BJ (cell line): ENCODE measurements at regions not wholly inside any gene's neighbourhood (a gene's known extent, or its start where the extent isn't known, plus 50 kb on each side); places are given as distances from the start of the nearest gene placed in this dataset.
"Not testable (repeated sequence)": the region's sequence is repeated elsewhere in the genome, so short reads cannot be mapped to it uniquely, and the experiment has no call there.

Source experiments
- CTCF ChIA-PET: fragments of 350-600 bp; formaldehyde crosslinking; extraction: SDS; loops from one replicate; lab custom pipeline; 2021; ENCODE audit warnings: antibody characterized with exemption, inconsistent platforms; lab: Yijun Ruan, JAX
- POLR2A ChIA-PET: fragments of 300-600 bp; sonication (Branson Sonifier 250); formaldehyde crosslinking; extraction: SDS; loops from one replicate; lab custom pipeline; 2021; ENCODE audit warnings: antibody characterized with exemption; lab: Charles Lee
- DNase-seq: peaks from one replicate; pipeline ENCODE4 v3.0.0-alpha.2; 2011; ENCODE audit warnings: low read depth
- H3K27me3 ChIP-seq: 2 replicates; pipeline ENCODE4 v1.6.0; 2011; ENCODE audit warnings: low read length; ENCODE audit not compliant: control insufficient read depth, insufficient read depth
- H3K36me3 ChIP-seq: 2 replicates; pipeline ENCODE4 v1.5.1; 2011; ENCODE audit warnings: low read length; ENCODE audit not compliant: control insufficient read depth, insufficient read depth
- H3K4me3 ChIP-seq: 2 replicates; pipeline ENCODE4 v1.5.1; 2011; ENCODE audit warnings: low read depth, mild to moderate bottlenecking, control low read depth, low read length
- CTCF ChIP-seq: IDR thresholded peaks from 2 replicates; pipeline ENCODE4 v1.5.1; 2011; ENCODE audit warnings: low read depth, mild to moderate bottlenecking, control low read depth, inconsistent platforms, low read length, moderate library complexity; ENCODE audit not compliant: insufficient read depth

GRCh38 chr11:96483374-96483955 lies 93.7 kb downstream of the JRKL start:
- CTCF ChIA-PET = interaction anchor here (0.6 to 2.2 kb wide), 2 partner anchors 19 to 867 kb away, joined by 3 to 8 read pairs; no protein-coding TSS in a partner anchor
- no peaks in the 10 kb centered on the region for H3K36me3 ChIP-seq
- TF ChIP-seq CTCF = no peak
- POLR2A ChIA-PET = no interaction called here
- no peaks in the 10 kb centered on the region for H3K27me3 ChIP-seq
- H3K4me3 ChIP-seq = no peak overlapping the region
- DNase-seq = no peak

GRCh38 chr11:96484361-96484760 lies 94.5 kb downstream of the JRKL start:
- CTCF ChIA-PET = interaction anchor here (2.2 kb wide), 1 partner anchor 19 kb away, joined by 8 read pairs; no protein-coding TSS in a partner anchor
- Histone ChIP-seq H3K27me3 (no peaks in the 10 kb centered on the region), H3K36me3 (no peaks in the 10 kb centered on the region), H3K4me3 (no peak overlapping the region)
- no peak for DNase-seq
- POLR2A ChIA-PET = no interaction called here
- no peak for TF ChIP-seq CTCF

- Histone ChIP-seq H3K4me3 (no peak overlapping the region), H3K27me3 (no peaks in the 10 kb centered on the region), H3K36me3 (no peaks in the 10 kb centered on the region)
- ChIA-PET CTCF (interaction anchor here (0.7 kb wide), 1 partner anchor 15 kb away, joined by 3 read pairs; no protein-coding TSS in a partner anchor), POLR2A (no interaction called here)
- TF ChIP-seq CTCF = no peak
- DNase-seq = no peak
These were observed 97.2 kb downstream of the JRKL start for GRCh38 chr11:96486890-96487611.

- H3K4me3 ChIP-seq, H3K27me3 ChIP-seq, CTCF ChIA-PET, DNase-seq, POLR2A ChIA-PET, H3K36me3 ChIP-seq: not testable (repeated sequence)
These were observed 99.1 kb downstream of the JRKL start for GRCh38 chr11:96488911-96489310.

GRCh38 chr11:96500440-96500839 lies 110.6 kb downstream of the JRKL start:
- Histone ChIP-seq H3K27me3 (no peaks in the 10 kb centered on the region), H3K36me3 (no peaks in the 10 kb centered on the region), H3K4me3 (no peak overlapping the region)
- TF ChIP-seq CTCF = no peak
- ChIA-PET POLR2A (no interaction called here), CTCF (no interaction called here)
- no peak for DNase-seq

- Histone ChIP-seq H3K4me3 (no peak overlapping the region), H3K27me3 (no peaks in the 10 kb centered on the region), H3K36me3 (no peaks in the 10 kb centered on the region)
- ChIA-PET CTCF (no interaction called here), POLR2A (no interaction called here)
- no peak for DNase-seq
- TF ChIP-seq CTCF = no peak
These were observed 116.2 kb downstream of the JRKL start for GRCh38 chr11:96506041-96506440.
